ENCODE measurements at regions not wholly inside any gene's neighbourhood (a gene's known extent, or its start where the extent isn't known, plus 50 kb on each side); places are given as distances from the start of the nearest gene placed in this dataset.

DNA sequence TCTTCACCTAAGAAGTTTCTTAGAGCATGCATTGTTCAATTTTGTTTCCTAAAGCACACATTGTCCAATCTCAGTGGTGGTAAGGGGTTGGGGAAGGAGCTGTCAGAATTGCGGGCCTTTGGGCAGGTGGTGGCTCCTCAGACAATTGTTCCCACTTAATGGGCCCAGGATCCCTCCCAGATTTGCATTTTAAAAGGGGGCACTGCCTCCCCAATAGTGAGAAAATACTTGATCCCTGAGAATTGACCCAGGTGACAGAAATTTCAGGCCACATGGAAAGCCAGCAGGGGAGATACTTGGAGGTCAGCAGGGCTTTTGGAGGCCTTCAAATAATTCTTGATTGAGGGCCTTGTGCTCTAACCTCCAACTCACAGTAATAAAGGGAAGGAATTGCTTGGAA is 217.1 kb downstream of the ZNF674 start:
- ChIA-PET POLR2A (no interaction called here), CTCF (no interaction called here)
- Histone ChIP-seq H3K4me1 (ENCODE audit: control insufficient read depth, insufficient read depth, low read length) (no peaks in the 10 kb centered on the region), H3K36me3 (ENCODE audit: control insufficient read depth in 2 of 2, insufficient read depth in 1 of 2, low read length in 2 of 2) (no peaks in the 10 kb centered on the region), H3K9me3 (ENCODE audit: control insufficient read depth, insufficient read depth, low read depth, low read length) (no peaks in the 10 kb centered on the region), H3K27ac (ENCODE audit: extremely low read depth, low read depth, low read length) (no peak overlapping the region), H3K4me3 (ENCODE audit: low read depth, low read length) (no peak overlapping the region)
- TF ChIP-seq YY1 (tag by site-specific recombination; IDR thresholded peaks at IDR 0.05) (no peak), ZNF146 (tag by site-specific recombination; IDR thresholded peaks at IDR 0.05) (no peak), ZNF654 (tag by site-specific recombination; IDR thresholded peaks at IDR 0.05; ENCODE audit: low read depth) (no peak), ZNF416 (tag by site-specific recombination; IDR thresholded peaks at IDR 0.05) (no peak), ZNF561 (tag by site-specific recombination; IDR thresholded peaks at IDR 0.05; ENCODE audit: borderline replicate concordance) (no peak), ZNF19 (tag by site-specific recombination; IDR thresholded peaks at IDR 0.05; ENCODE audit: low read depth) (no peak), KLF16 (tag by site-specific recombination; IDR thresholded peaks at IDR 0.05) (no peak), ZNF214 (tag by site-specific recombination; IDR thresholded peaks at IDR 0.05; ENCODE audit: borderline replicate concordance) (no peak), ZNF37A (tag by site-specific recombination; IDR thresholded peaks at IDR 0.05) (no peak), ZBTB17 (tag by site-specific recombination; IDR thresholded peaks at IDR 0.05) (no peak), ZNF223 (tag by site-specific recombination; IDR thresholded peaks at IDR 0.05) (no peak), ZNF132 (tag by site-specific recombination; IDR thresholded peaks at IDR 0.05; ENCODE audit: borderline replicate concordance) (no peak), ZFP37 (tag by site-specific recombination; IDR thresholded peaks at IDR 0.05) (no peak)
- TF ChIP-seq, protein P1, sequence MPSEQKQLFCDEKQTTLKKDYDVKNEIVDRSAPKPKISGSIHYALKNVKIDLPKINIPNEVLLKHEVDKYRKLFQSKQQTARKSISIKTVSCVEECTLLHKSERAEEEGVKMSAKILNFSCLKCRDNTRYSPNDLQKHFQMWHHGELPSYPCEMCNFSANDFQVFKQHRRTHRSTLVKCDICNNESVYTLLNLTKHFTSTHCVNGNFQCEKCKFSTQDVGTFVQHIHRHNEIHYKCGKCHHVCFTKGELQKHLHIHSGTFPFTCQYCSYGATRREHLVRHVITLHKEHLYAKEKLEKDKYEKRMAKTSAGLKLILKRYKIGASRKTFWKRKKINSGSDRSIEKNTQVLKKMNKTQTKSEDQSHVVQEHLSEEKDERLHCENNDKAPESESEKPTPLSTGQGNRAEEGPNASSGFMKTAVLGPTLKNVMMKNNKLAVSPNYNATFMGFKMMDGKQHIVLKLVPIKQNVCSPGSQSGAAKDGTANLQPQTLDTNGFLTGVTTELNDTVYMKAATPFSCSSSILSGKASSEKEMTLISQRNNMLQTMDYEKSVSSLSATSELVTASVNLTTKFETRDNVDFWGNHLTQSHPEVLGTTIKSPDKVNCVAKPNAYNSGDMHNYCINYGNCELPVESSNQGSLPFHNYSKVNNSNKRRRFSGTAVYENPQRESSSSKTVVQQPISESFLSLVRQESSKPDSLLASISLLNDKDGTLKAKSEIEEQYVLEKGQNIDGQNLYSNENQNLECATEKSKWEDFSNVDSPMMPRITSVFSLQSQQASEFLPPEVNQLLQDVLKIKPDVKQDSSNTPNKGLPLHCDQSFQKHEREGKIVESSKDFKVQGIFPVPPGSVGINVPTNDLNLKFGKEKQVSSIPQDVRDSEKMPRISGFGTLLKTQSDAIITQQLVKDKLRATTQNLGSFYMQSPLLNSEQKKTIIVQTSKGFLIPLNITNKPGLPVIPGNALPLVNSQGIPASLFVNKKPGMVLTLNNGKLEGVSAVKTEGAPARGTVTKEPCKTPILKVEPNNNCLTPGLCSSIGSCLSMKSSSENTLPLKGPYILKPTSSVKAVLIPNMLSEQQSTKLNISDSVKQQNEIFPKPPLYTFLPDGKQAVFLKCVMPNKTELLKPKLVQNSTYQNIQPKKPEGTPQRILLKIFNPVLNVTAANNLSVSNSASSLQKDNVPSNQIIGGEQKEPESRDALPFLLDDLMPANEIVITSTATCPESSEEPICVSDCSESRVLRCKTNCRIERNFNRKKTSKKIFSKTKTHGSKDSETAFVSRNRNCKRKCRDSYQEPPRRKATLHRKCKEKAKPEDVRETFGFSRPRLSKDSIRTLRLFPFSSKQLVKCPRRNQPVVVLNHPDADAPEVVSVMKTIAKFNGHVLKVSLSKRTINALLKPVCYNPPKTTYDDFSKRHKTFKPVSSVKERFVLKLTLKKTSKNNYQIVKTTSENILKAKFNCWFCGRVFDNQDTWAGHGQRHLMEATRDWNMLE (tag by site-specific recombination; conservative IDR thresholded peaks at IDR 0.05; ENCODE audit: low read depth), result no peak
- TF ChIP-seq, protein P2, sequence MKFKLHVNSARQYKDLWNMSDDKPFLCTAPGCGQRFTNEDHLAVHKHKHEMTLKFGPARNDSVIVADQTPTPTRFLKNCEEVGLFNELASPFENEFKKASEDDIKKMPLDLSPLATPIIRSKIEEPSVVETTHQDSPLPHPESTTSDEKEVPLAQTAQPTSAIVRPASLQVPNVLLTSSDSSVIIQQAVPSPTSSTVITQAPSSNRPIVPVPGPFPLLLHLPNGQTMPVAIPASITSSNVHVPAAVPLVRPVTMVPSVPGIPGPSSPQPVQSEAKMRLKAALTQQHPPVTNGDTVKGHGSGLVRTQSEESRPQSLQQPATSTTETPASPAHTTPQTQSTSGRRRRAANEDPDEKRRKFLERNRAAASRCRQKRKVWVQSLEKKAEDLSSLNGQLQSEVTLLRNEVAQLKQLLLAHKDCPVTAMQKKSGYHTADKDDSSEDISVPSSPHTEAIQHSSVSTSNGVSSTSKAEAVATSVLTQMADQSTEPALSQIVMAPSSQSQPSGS (tag by site-specific recombination; IDR thresholded peaks at IDR 0.05; ENCODE audit: low read depth), result no peak
- TF ChIP-seq, protein P3, sequence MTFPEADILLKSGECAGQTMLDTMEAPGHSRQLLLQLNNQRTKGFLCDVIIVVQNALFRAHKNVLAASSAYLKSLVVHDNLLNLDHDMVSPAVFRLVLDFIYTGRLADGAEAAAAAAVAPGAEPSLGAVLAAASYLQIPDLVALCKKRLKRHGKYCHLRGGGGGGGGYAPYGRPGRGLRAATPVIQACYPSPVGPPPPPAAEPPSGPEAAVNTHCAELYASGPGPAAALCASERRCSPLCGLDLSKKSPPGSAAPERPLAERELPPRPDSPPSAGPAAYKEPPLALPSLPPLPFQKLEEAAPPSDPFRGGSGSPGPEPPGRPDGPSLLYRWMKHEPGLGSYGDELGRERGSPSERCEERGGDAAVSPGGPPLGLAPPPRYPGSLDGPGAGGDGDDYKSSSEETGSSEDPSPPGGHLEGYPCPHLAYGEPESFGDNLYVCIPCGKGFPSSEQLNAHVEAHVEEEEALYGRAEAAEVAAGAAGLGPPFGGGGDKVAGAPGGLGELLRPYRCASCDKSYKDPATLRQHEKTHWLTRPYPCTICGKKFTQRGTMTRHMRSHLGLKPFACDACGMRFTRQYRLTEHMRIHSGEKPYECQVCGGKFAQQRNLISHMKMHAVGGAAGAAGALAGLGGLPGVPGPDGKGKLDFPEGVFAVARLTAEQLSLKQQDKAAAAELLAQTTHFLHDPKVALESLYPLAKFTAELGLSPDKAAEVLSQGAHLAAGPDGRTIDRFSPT (tag by site-specific recombination; IDR thresholded peaks at IDR 0.05), result no peak
- TF ChIP-seq, protein P4, sequence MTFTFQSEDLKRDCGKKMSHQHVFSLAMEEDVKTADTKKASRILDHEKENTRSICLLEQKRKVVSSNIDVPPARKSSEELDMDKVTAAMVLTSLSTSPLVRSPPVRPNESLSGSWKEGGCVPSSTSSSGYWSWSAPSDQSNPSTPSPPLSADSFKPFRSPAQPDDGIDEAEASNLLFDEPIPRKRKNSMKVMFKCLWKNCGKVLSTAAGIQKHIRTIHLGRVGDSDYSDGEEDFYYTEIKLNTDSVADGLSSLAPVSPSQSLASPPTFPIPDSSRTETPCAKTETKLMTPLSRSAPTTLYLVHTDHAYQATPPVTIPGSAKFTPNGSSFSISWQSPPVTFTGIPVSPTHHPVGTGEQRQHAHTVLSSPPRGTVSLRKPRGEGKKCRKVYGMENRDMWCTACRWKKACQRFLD (tag by site-specific recombination; IDR thresholded peaks at IDR 0.05), result no peak
- TF ChIP-seq, protein P5, sequence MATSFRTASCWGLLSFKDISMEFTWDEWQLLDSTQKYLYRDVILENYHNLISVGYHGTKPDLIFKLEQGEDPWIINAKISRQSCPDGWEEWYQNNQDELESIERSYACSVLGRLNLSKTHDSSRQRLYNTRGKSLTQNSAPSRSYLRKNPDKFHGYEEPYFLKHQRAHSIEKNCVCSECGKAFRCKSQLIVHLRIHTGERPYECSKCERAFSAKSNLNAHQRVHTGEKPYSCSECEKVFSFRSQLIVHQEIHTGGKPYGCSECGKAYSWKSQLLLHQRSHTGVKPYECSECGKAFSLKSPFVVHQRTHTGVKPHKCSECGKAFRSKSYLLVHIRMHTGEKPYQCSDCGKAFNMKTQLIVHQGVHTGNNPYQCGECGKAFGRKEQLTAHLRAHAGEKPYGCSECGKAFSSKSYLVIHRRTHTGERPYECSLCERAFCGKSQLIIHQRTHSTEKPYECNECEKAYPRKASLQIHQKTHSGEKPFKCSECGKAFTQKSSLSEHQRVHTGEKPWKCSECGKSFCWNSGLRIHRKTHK (tag by site-specific recombination; IDR thresholded peaks at IDR 0.05), result no peak

Data from HEK293 (cell line).